Thoracic aorta (tissue), 2 donors: ENCODE measurements at regions not wholly inside any gene's neighbourhood (a gene's known extent, or its start where the extent isn't known, plus 50 kb on each side); places are given as distances from the start of the nearest gene placed in this dataset.

Experiments
- ATAC-seq: fragments of 150-250 bp; one replicate; pipeline ENCODE4 v1.8.0; 2017; ENCODE audit warnings: low read depth; ENCODE audit not compliant: insufficient number of reproducible peaks, low FRiP score
- DNase-seq: peaks from one replicate; pipeline ENCODE4 v3.0.0-alpha.2; 2020; ENCODE audit warnings: low spot score
- H3K27ac ChIP-seq, 2 donors: fragments of 200-600 bp; sonication (generic); 1 replicate in 1 of 2; 2 replicates in 1 of 2; pipeline ENCODE4 v1.5.1; 2016; ENCODE audit warnings: mild to moderate bottlenecking in 2 of 2, moderate library complexity in 2 of 2
- H3K27me3 ChIP-seq: fragments of 200-600 bp; sonication (generic); replicated peaks from 2 replicates; pipeline ENCODE4 v1.6.0; 2016; ENCODE audit warnings: mild to moderate bottlenecking; ENCODE audit not compliant: insufficient read depth
- H3K36me3 ChIP-seq: fragments of 200-600 bp; sonication (generic); one replicate; pipeline ENCODE4 v1.5.1; 2016
- H3K4me1 ChIP-seq, 2 donors: fragments of 200-600 bp; sonication (generic); 1 replicate in 1 of 2; 2 replicates in 1 of 2; pipeline versions ENCODE4 v1.5.1 to v1.6.0; 2016; ENCODE audit warnings: low read depth in 2 of 2, mild to moderate bottlenecking in 1 of 2; ENCODE audit not compliant: control insufficient read depth in 1 of 2
- H3K4me3 ChIP-seq: fragments of 200-600 bp; sonication (generic); 2 replicates; pipeline ENCODE4 v1.5.1; 2016; ENCODE audit warnings: mild to moderate bottlenecking
- H3K9me3 ChIP-seq: fragments of 200-600 bp; sonication (generic); 2 replicates; pipeline ENCODE4 v1.5.1; 2016
- CTCF ChIP-seq: fragments of 200-600 bp; sonication (generic); IDR thresholded peaks from one replicate; pipeline ENCODE4 v1.5.1; 2019; ENCODE audit warnings: antibody characterized with exemption

DNA sequence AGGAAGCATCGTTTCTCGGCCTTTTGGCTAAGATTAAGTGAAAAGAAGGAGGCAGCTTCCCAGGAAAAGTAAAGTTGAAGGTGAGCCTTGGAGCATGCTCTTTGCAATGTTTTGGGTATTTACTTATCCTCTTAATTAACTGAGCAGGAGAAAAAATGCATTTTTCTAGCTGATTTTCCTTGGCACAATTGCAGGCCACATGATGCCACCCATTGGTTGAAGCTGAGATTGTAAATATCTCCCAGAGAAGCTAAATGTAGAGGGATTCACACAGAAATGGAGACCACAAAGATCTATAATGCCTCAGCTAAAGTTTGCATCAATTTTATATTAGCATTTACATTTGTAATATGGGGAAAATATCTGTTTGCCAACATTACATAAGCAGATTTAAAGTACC is 294.1 kb downstream of the KCNS3 start:
- no peak overlapping the region for H3K27ac ChIP-seq
- no peak for DNase-seq
- H3K27me3 ChIP-seq = no peaks in the 10 kb centered on the region
- H3K9me3 ChIP-seq = no peaks in the 10 kb centered on the region
- ATAC-seq = no peak
- TF ChIP-seq CTCF = no peak
- H3K4me1 ChIP-seq = peaks cover 0 to 6% of the 10 kb centered on the region in 2 donors
- no peak overlapping the region for H3K4me3 ChIP-seq
- H3K36me3 ChIP-seq = no peaks in the 10 kb centered on the region

DNA sequence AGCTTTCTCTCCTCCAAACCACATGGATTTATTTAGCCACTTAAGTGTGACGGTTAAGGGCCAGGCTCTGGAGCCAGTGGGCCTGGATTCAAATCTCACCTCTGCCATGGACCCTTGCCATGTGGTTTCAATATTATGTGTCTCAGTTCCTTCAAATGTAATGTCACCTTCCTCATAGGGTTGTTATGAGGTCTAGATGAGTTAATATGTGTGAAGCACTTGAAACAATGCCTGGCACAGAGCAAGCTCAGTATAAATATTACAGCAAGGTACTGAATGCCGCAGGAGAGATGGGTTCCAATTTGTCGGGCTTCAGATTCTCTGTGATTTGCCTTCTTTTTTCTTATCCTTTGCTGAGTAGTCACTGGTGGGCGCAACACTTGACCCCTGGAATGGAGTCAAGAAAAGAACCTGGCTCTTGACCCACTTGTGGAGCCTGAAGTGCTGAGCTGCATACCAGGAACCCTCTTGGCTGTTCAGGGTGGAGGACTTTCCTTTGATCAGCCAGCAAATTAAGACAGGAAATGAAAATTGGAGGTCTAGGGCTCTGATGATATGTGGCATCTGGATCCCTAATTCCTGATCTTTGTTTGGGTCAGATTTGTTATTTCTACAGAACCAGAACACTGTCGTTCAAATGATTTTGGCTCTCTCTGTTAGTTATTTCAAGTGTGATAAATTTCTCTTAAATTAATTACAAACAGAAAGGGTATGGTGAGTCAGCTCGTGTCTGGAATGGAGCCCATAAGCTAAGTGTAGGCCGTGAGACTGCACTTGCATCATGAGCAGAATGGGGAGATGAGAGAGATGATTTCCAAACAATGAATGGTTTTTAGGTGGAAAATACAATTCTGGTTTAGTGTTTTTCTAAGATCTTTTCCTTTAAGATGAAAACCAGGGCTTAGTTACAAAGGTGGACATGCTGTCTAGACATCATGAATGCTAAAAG is 293.0 kb downstream of the KCNS3 start:
- TF ChIP-seq CTCF = no peak
- H3K27ac ChIP-seq = no peak overlapping the region
- peaks cover 0 to 6% of the 10 kb centered on the region in 2 donors for H3K4me1 ChIP-seq
- ATAC-seq (no peak), DNase-seq (no peak)
- H3K27me3 ChIP-seq = no peaks in the 10 kb centered on the region
- no peaks in the 10 kb centered on the region for H3K36me3 ChIP-seq
- no peaks in the 10 kb centered on the region for H3K9me3 ChIP-seq
- H3K4me3 ChIP-seq = no peak overlapping the region

DNA sequence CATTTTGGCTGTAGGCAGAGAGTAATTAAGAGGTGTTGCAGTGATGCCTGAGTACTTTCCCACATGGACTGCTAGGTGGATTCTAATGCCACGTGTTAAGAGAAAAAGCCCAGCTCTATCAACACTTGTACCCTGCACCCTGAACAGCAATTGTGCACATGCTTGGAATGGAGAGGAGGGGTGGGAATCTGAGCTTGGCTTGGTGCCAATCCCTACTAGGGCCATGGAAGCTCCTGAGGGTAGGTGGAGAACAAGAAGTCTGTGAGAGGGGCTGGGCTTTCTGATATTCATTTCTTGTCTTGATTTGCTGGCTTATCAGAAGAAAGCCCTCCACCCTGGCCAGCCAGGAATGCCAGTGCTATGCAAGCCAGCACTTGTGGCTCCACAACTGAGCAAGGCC is 292.2 kb downstream of the KCNS3 start:
- DNase-seq (no peak), ATAC-seq (no peak)
- Histone ChIP-seq H3K36me3 (no peaks in the 10 kb centered on the region), H3K27ac (no peak overlapping the region), H3K4me1 (peaks cover 0 to 6% of the 10 kb centered on the region in 2 donors), H3K4me3 (no peak overlapping the region), H3K27me3 (no peaks in the 10 kb centered on the region), H3K9me3 (no peaks in the 10 kb centered on the region)
- TF ChIP-seq CTCF = no peak

- Histone ChIP-seq H3K4me3 (no peak overlapping the region), H3K4me1 (peaks cover 0 to 6% of the 10 kb centered on the region in 2 donors), H3K9me3 (no peaks in the 10 kb centered on the region), H3K36me3 (no peaks in the 10 kb centered on the region), H3K27ac (no peak overlapping the region), H3K27me3 (no peaks in the 10 kb centered on the region)
- no peak for DNase-seq
- ATAC-seq = no peak
- no peak for TF ChIP-seq CTCF
Observed at GRCh38 chr2:18169893-18170175, 291.4 kb downstream of the KCNS3 start.

GRCh38 chr2:18169121-18169892 is 290.8 kb downstream of the KCNS3 start:
- Histone ChIP-seq H3K27ac (no peak overlapping the region), H3K9me3 (no peaks in the 10 kb centered on the region), H3K4me1 (peaks cover 0 to 6% of the 10 kb centered on the region in 2 donors), H3K36me3 (no peaks in the 10 kb centered on the region), H3K4me3 (no peak overlapping the region), H3K27me3 (no peaks in the 10 kb centered on the region)
- DNase-seq = no peak
- ATAC-seq = no peak
- TF ChIP-seq CTCF = no peak
